ENCODE measurements at regions not wholly inside any gene's neighbourhood (a gene's known extent, or its start where the extent isn't known, plus 50 kb on each side); places are given as distances from the start of the nearest gene placed in this dataset.

DNA sequence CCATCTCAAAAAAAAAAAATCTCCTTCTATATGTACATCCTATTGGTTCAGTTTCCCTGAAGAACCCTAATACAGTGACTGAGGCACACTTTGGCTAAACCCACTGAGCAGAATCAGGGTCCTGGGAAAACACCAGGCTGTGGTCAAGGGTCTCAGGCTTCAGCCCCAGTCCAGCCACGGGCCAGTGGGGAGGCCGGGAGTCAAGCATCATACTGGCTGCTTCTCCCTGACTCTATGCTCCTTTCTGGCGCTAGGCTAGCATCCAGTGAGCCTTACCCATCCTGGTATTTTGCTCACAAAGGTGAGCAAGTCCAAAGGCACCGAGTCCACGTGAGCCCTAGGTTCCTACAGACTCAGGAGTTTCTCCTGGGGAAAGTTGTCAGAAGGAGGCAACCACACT is 752.5 kb downstream of the BRD1 start:
- TF ChIP-seq, protein P1, sequence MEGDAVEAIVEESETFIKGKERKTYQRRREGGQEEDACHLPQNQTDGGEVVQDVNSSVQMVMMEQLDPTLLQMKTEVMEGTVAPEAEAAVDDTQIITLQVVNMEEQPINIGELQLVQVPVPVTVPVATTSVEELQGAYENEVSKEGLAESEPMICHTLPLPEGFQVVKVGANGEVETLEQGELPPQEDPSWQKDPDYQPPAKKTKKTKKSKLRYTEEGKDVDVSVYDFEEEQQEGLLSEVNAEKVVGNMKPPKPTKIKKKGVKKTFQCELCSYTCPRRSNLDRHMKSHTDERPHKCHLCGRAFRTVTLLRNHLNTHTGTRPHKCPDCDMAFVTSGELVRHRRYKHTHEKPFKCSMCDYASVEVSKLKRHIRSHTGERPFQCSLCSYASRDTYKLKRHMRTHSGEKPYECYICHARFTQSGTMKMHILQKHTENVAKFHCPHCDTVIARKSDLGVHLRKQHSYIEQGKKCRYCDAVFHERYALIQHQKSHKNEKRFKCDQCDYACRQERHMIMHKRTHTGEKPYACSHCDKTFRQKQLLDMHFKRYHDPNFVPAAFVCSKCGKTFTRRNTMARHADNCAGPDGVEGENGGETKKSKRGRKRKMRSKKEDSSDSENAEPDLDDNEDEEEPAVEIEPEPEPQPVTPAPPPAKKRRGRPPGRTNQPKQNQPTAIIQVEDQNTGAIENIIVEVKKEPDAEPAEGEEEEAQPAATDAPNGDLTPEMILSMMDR (IDR thresholded peaks at IDR 0.05; ENCODE audit: borderline replicate concordance, insufficient read depth, low read depth, low read length), result no peak
- no peak overlapping the region for H3K4me3 ChIP-seq (ENCODE audit: low read depth, low read length)

DNA sequence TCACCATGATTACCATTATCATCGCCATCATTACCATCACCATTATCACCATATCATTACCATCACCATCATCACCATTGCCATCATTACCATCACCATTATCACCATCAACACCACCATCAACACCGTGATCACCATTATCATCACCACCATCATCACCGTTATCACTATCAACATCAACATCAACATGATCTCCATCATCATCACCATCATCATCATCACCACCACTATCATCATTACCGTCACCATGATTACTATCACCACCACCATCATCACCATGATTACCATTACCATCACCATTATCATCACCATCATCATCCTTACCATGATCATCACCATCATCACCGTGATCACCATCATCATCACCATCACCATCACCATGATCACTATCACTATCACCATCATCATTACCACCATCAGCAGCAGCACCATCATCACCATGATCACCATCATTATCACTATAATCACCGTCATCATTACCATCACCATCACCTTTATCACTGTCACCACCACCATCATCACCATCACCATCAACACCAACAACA is 753.7 kb downstream of the BRD1 start:
- TF ChIP-seq, protein P1 (IDR thresholded peaks at IDR 0.05; ENCODE audit: borderline replicate concordance, insufficient read depth, low read depth, low read length), result no peak
- H3K4me3 ChIP-seq (ENCODE audit: low read depth, low read length), result no peak overlapping the region

DNA sequence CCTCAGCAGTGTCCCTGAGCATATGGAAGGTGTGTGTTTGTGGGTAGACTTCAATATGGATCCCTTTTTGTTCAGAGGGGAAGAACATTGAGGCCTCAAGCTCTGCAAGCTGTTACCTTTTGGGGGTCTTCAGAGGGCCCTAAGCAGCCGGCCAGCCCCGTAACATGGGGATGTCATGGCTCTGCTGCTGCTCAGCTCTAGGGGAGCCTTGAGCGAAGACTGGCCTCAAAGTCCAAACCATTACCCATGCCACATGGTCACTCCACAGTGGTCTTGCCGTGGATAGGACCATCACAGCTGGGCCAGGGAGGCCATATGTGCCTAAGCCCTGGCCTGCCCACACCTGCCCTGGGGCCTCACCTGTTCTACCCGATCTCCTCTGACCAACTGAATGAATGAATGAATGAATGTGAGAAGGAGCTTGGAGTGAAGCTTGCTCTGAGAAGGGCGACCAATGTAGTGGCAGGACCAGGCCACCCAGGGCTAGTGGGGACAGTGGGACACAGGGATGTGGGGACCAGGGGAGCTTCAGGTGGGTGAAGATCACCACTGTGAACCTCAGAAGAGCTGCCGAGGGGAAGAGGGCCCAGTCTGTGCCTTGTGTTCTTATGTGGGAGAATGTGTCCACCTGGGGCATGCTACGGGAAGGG is 754.6 kb downstream of the BRD1 start:
- H3K4me3 ChIP-seq (ENCODE audit: low read depth, low read length), result no peak overlapping the region
- TF ChIP-seq, protein P1 (IDR thresholded peaks at IDR 0.05; ENCODE audit: borderline replicate concordance, insufficient read depth, low read depth, low read length), result no peak

DNA sequence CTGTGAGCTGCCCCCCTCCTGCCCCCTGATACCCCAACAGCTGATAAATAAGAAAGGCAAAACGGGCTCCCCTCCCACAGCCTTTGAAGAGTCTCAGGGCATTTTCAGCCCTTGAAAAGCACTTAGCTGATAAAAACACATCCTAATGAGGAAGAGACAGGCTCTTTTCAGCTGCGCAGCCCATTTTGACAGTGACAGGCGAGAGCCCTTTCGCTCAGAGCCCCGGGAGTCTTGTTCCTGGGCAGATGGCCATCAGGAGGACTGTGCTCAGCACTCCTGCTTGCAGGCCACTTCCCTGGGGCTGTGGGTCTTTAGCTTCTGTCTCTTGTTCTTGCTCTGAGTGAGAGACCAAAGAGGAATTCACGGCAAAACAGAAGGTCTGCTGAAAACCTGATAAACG is 757.2 kb downstream of the BRD1 start:
- no peak overlapping the region for H3K4me3 ChIP-seq (ENCODE audit: low read depth, low read length)
- TF ChIP-seq, protein P1 (IDR thresholded peaks at IDR 0.05; ENCODE audit: borderline replicate concordance, insufficient read depth, low read depth, low read length), result no peak

DNA sequence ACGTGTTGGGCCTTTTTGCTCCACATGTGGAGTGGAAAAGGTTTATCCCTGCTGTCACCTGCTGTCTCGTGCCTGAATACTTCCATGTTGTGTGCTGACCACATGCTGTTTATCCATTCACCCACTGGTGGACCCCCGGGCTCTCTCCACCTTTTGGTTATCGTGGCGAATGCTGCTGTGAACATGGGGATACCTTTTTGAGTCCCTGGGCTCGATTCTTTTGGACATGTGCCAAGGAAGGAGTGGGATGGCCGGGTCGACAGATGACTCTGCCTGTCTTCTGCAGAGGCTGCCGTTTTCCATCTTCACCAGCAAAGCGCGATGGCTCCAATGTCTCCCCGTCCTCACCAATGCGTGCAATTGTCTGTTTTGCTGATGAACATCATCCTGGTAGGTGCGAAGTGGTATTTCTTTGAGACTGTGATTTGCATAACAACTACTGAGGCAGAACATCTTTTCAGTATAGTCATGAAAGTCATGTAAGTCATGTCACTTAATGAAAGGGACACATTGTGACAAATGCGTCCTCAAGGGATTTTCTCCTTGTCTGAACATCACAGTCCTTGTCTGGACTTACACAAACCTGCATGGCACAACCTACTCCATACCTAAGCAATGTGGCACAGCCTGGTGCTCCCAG is 758.7 kb downstream of the BRD1 start:
- no peak overlapping the region for H3K4me3 ChIP-seq (ENCODE audit: low read depth, low read length)
- TF ChIP-seq, protein P1 (IDR thresholded peaks at IDR 0.05; ENCODE audit: borderline replicate concordance, insufficient read depth, low read depth, low read length), result no peak

DNA sequence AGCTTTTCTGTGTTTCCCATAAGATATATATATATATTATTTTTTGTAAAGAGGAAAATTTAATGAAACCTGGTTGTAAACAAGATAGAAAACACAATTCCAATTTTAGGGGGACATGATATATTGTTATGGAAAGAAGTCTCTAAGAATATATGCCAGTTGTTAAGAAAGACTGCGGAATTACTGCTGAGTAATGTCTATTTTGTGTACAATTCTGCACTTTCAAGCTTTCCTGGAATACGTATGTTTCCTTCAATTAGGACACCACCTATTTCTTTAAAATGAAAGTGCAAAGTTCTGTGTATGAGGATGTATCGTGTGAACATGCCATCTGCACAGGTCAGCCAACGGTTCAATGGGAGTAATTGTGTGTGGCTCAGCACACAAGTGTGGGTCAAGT is 760.2 kb downstream of the BRD1 start:
- TF ChIP-seq, protein P1 (IDR thresholded peaks at IDR 0.05; ENCODE audit: borderline replicate concordance, insufficient read depth, low read depth, low read length), result no peak

DNA sequence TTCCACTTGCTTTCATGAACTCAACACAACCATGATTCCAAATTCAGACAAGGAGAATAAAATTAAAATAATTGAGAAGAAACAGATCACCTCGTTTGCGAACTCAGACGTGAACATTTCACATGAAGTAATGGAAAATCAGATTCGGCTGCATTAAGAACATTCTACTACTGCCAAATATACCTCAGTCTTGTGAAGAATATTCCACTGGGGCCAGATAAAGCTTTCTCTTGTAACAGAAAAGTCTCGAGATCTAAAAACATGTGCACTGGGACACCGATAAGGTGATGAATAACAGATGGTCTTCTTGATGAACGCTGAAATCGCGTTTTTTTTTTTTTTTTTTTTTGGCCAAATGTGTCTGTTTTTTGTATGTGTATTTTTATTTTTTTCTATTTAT is 761.1 kb downstream of the BRD1 start:
- TF ChIP-seq, protein P1 (IDR thresholded peaks at IDR 0.05; ENCODE audit: borderline replicate concordance, insufficient read depth, low read depth, low read length), result no peak
- no peak overlapping the region for H3K4me3 ChIP-seq (ENCODE audit: low read depth, low read length)

More for the DNA sequence above, 760.2 kb downstream of the BRD1 start:
- H3K4me3 ChIP-seq (ENCODE audit: low read depth, low read length), result no peak overlapping the region
